ENCODE measurements at regions not wholly inside any gene's neighbourhood (a gene's known extent, or its start where the extent isn't known, plus 50 kb on each side); places are given as distances from the start of the nearest gene placed in this dataset.
"Not testable (repeated sequence)": the region's sequence is repeated elsewhere in the genome, so short reads cannot be mapped to it uniquely, and the experiment has no call there.

- DNase-seq = not testable (repeated sequence)
Observed at GRCh38 chr4:8965896-8966295, 94.3 kb upstream of the HMX1 start.

GRCh38 chr4:8964201-8964788 is 92.7 kb upstream of the HMX1 start:
- DNase-seq = not testable (repeated sequence)

- DNase-seq = not testable (repeated sequence)
Observed at GRCh38 chr4:8963533-8963932, 91.9 kb upstream of the HMX1 start.

- peak; percentile 21 for DNase-seq
Observed at GRCh38 chr4:8961343-8961742, 89.7 kb upstream of the HMX1 start.

DNA sequence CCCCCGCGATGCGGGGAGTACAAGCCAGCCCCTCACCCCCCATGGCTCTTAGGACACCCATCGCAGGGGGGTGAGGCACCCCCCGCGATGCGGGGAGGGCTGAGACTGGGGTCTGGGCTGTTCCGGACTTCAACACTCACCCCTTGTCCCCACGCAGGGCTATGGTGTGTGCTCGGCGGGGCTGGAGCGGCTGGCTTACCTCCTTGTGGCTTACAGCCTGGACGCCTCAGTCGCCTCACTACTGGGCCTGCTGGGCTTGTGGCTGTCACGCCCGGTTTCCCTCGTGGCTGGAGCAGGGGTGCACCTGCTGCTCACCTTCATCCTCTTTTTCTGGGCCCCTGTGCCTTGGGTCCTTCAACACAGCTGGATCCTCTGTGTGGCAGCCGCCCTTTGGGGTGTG is 87.8 kb upstream of the HMX1 start:
- not testable (repeated sequence) for DNase-seq

GRCh38 chr4:8954001-8954400 is 82.4 kb upstream of the HMX1 start:
- DNase-seq = not testable (repeated sequence)

DNA sequence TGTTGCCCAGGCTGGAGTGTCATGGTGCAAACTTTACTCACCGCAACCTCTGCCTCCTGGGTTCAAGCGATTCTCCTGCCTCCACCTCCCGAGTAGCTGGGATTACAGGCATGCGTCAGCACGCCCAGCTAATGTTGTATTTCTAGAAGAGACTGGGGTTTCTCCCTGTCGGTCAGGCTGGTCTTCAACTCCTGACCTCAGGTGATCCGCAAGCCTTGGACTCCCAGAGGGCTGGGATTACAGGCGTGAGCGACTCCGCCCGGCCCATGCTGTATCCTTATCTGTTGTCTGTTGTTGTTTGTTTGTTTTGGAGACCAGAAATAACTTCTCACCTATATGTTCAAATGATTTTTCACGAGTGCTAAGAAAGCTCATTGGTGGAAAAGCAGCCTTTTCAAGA is 81.2 kb upstream of the HMX1 start:
- not testable (repeated sequence) for DNase-seq

GRCh38 chr4:8952109-8952508 is 80.5 kb upstream of the HMX1 start:
- DNase-seq = not testable (repeated sequence)

DNA sequence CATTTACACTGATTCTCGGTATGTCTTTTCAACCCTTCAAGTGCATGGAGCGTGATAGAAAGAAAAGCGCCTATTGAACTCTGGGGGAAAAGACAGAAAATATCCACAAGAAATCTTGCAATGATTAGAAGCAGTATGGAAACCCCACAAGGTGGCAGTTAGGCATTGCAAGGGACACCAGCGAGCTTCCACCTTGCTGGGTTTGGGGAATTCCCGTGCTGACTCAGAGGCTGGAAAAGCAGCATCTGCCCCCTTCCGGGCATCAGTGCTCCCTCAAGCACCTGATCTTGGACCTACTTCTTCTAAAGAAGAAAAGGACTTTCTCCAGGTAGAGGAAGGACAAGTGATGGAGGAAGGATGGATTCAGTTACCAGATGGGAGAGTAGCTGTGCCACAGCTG is 73.9 kb upstream of the HMX1 start:
- DNase-seq = not testable (repeated sequence)

DNA sequence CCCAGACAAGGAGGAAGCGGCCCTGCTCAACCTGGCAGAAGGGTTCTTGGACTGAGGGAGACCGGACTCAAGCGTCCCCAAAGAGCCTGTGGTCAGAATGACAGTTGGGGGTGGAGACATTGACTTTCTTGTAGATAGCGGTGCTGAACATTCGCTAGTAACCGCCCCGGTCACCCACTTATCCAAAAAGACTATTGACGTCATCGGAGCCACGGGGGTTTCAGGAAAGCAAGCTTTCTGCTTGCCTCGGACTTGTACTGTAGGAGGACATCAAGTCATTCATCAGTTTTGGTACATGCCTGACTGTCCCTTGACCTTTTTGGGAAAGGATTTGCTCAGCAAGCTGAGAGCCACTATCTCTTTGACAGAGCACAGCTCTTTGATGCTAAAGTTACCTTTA is 71.7 kb upstream of the HMX1 start:
- DNase-seq = not testable (repeated sequence)

DNA sequence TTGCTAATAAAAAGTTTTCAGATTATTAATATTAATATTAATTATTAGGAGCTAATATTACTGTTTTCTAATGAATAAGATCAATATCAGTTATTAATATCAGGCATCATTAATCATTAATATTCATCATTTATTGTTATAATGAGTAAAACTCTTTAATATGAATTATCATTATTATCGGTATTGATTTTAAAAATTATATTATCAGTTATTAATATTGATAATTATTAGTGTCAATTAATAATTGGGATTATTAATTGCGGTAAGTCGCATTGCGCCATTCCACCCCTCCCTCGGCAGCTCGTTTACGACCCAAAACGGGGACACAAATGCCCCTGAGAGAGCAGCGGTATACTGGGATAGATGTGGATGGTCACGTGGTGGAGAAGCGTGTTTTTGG is 70.4 kb upstream of the HMX1 start:
- DNase-seq = not testable (repeated sequence)

GRCh38 chr4:8941492-8941805 is 69.8 kb upstream of the HMX1 start:
- DNase-seq = not testable (repeated sequence)

GRCh38 chr4:8940792-8941491 is 69.3 kb upstream of the HMX1 start:
- DNase-seq = no peak

GRCh38 chr4:8939840-8940742 is 68.5 kb upstream of the HMX1 start:
- DNase-seq = no peak

GRCh38 chr4:8939160-8939839 is 67.7 kb upstream of the HMX1 start:
- no peak for DNase-seq

GRCh38 chr4:8938623-8939022 is 67.0 kb upstream of the HMX1 start:
- DNase-seq = no peak

DNA sequence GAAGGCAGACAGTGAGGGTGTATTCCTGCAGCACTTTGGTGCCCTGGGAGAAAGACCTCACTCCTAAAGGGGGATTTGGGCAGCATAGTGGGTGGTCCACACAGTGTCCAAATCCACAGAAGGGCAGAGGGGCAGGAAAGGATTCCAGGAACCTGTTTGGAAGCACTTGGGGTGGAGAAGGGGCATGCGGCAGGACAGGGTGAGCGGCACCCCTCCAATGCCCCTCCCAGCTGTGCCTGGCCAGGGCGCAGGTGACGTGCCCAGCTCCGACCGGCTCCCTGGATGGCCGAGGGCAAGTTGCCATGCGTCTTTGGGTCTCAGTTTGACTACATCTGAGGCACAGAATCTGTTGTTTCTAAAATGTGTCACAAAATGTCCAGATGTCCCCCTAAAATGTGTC is 66.5 kb upstream of the HMX1 start:
- no peak for DNase-seq

DNA sequence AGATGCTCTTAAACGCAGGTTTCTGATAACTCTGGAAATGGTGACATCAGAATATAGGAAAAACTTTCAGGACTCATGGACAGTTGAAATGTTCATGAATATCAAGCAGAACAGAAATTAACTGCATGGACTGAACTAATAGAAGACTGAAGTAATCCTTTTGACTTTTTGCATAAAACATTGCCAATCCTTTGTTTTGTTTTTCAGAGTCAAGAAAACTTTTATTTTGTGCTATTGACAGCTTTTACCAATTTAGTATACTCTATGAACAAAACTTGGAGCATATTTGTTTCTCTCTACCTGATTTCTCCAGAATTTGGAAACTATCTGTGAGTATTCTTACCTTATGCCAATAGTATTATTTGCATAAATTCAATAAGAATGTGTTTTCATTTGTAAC is 61.2 kb upstream of the HMX1 start:
- DNase-seq = no peak

DNA sequence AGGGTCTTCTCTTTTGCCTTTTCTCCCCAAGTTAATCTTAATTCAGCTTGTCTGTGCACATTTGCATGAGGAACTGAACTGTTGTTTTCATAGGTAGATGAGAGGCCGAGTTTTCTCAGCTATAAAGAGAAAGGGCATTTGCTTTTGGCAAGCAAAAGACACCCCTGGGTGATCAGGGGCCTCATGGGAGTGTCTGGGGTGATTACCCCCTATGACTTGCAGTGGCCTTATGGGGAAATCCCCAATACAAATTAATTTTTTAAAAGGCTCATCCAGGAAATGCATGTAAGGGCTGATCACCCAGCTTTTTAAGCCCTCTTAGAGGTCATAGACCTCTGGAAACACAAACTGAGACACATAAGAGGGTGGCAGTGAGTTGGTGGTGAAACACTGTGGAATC is 56.4 kb upstream of the HMX1 start:
- no peak for DNase-seq

DNA sequence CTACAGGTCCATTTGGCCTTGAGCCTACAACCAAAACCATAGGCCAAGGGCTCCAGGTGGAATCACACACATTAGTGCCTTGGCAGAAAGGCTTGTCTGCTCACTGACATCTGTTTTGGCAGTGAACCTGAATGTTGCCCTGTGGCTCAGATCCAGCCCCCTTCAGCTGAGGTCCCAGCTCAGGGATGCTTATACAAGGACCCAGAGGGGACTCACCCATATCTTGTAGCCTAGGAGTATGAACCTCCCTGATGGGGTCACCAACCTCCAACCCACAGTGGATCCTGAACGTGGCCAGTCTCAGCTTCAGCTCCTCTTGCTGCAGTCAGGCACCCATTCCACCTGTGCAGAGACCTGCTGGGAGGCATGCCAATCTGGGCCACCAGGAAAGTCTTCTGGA is 50.8 kb upstream of the HMX1 start:
- no peak for DNase-seq

DNA sequence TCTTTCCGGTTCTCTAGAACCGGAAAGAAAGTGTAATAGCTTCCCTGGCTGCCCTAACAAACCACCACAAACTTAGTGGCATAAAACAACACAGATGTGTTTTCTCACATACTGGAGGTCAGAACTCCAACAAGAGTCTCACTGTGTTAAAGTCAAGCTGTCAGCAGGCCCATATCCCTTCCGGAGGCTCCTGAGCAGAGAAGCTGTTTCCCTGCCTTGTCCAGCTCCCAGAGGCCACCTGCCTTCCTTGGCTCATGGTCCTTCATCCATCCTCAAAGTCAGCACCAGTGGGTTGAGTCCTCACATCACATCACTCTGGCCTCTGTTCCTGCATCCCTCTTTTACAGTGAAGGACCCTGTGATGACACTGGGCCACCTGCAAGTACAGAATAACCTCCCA is 49.8 kb upstream of the HMX1 start:
- DNase-seq = no peak
